HUDEP-2 (cell line): ENCODE measurements at regions not wholly inside any gene's neighbourhood (a gene's known extent, or its start where the extent isn't known, plus 50 kb on each side); places are given as distances from the start of the nearest gene placed in this dataset.
"Not testable (repeated sequence)": the region's sequence is repeated elsewhere in the genome, so short reads cannot be mapped to it uniquely, and the experiment has no call there.

Source experiments
- DNase-seq, 76 experiments: peaks; one replicate each; lab custom pipeline; 2025; ENCODE audit not compliant: unreplicated experiment in 76 of 76; lab: John Stamatoyannopoulos, UW

DNA sequence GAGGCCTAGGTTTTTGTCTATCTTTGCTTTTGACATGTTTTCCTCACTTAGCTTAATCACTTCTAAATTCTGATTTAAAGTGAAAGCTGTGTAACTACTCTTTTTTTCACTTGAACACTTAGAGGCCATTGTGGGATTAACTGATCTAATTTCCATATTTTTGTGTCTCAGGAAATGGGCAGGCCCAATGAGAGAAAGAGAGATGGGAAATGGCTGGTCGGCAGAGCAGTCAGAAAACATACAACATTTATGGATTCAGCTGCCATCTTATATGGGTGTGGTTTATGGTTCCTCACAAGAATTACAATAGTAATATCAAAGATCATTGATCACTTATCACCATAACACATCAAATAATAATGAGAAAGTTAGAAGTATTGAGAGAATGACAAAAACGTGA lies 320.8 kb downstream of the PTPRC start:
- no peak for DNase-seq

- not testable (repeated sequence) for DNase-seq
These were observed 325.0 kb downstream of the PTPRC start for GRCh38 chr1:198963796-198964195.

DNA sequence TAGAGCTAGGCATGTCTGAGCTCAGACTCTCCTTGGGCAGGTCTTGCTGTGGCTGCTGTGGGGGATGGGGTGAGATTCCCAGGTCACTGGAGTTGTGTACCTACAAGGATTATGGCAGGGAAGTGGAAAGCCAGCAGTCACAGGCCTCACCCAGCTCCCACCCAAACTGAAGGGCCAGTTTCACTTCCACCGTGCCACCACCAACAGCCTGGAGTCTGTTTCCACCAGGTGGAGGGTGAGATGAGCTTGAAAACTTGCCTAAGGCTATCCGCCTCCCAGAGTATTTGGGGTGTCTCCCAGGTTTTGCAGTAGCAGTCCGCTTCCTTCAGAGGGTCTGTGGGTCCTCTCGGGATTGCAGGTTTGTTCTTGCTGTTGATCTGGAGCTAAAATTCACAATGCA lies 327.7 kb downstream of the PTPRC start:
- DNase-seq, result no peak

- no peak for DNase-seq
These were observed 328.7 kb downstream of the PTPRC start for GRCh38 chr1:198967566-198967965.

DNA sequence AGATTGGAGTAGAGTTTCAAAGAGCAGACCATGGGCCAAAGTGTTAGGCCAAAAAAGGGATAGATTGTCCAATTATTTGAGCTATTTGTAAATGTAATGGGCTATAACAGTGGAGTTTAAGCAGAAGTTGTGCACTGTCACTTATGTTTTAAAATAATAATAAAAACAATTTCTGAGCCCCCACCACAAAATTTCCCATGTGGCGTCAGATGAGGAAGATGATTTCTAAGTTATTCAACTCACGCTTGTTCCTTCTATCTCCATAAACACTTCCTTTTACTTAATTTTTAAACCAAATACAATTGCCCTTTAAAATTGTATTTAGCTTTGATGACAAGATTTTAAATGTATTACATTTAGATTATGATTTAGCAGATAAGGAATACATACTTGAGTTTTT lies 330.0 kb downstream of the PTPRC start:
- no peak for DNase-seq

- DNase-seq, result no peak
These were observed 331.1 kb downstream of the PTPRC start for GRCh38 chr1:198969981-198970380.

DNA sequence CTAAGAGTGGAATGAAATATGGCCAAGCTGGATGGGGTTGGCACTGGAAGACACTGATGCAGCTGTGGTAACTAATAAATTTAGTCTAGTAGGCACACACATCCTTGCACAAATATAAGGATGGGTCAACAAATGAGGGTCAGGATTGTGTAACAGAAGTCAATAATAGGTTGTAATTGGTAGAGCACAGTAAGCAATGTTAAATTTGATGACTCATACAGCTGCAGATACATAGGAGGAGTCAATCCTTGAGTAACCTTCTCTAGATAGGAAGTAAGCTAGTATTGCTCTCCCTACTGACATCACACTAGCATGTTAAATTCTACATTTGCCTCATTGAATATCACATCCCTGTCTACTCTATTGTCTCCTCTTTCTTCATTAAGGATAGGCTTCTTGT lies 332.1 kb downstream of the PTPRC start:
- DNase-seq, result peak in 1 of 76 experiments; percentile 9

GRCh38 chr1:198977909-198978308 lies 339.1 kb downstream of the PTPRC start:
- no peak for DNase-seq

DNA sequence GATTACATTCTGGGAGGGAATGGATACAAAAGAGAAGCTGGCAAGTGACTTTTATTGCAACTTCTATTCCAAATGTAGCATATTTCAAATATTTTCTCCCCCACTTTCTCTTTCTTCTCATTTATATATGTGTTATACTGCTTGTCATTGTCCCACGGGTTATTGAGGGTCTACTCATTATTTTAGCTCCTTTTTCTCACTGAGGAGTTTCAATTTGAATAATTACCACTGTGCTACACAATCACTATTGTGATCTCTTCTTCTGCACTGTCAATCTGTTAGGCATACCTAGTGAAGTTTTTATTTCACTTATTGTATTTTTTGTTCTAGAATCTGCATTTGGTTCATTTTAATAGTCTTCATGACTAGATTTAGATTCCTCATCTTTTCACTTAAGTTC lies 339.7 kb downstream of the PTPRC start:
- no peak for DNase-seq

DNA sequence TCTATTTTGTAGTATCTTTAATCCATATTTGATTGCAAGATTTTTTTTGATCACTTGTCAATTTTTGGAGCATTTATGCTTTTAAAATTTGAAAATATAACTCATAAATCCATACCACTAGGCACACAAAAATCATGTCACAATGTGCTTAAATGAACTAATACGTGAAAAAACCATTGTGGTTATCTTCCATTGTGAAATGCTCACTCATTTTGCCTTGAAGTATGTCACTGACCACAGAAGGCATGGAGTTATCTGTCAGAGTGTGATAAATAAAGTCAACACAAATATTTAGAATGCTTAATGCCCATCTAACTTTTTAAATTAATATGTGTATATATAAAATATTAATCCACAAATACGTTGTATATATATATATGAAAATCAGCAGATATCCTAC lies 347.2 kb downstream of the PTPRC start:
- DNase-seq, result no peak

- no peak for DNase-seq
These were observed 347.6 kb downstream of the PTPRC start for GRCh38 chr1:198986442-198986841.

GRCh38 chr1:199002661-199003060 lies 363.8 kb downstream of the PTPRC start:
- DNase-seq, result no peak

GRCh38 chr1:199007423-199007822 lies 368.6 kb downstream of the PTPRC start:
- DNase-seq, result no peak

DNA sequence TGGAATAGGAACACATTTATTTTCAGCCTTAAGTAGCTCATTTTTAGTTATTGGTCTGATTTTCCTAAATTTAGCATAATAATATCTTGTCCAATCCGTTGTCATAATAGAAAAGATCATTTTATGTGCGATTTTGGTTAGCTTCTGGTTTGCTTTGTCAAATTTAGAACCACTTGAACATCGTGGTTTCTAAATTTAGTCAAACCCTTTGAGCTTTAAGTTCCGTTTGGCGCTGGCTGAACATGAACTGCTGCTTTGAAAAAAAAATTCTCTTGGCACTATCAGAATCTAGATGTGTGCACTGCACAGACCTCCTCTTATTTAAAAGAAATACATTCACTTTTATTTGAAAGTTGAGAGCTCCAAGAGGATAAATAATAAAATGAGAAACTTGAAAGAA lies 370.6 kb downstream of the PTPRC start:
- no peak for DNase-seq

DNA sequence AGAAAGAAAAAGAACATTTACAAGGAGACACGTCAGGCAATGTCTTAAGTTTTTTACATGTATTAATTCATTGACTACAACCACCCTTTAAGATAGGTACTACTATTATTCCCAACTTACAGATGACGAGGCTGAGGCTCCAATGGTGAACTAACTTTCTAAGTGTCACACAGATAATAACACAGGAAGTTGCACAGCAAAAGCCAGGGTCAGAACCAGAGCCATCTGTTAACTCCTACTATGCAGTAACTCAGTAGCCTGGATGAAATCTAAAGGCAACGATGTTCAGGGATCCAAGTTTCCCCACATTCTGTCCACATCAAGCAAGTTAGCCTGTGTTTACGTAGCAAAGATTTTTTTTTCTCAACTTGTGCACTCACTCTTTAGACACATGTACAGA lies 371.7 kb downstream of the PTPRC start:
- no peak for DNase-seq

GRCh38 chr1:199010933-199011332 lies 372.1 kb downstream of the PTPRC start:
- no peak for DNase-seq

DNA sequence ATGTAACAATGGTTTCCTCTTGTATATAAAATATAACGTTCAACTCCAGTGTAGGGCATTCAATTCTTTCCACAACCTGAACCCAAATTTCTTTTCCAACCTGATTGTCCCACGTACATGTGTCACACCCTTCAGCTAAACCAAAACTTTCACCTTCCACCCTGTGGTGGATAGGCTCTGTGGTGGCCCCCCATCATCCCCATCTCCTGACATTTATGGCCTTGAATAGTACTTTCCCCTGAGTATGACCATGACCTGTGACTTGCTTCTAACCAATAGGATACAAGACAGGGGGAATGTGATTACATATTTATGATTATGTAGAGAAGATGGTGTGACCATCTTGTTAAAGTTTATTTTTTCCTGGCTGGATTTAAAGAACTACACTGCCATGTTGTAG lies 377.0 kb downstream of the PTPRC start:
- DNase-seq, result no peak

GRCh38 chr1:199018471-199019135 lies 379.8 kb downstream of the PTPRC start:
- DNase-seq, result no peak

GRCh38 chr1:199020051-199020450 lies 381.2 kb downstream of the PTPRC start:
- no peak for DNase-seq

GRCh38 chr1:199020904-199021303 lies 382.1 kb downstream of the PTPRC start:
- no peak for DNase-seq

GRCh38 chr1:199029401-199029800 lies 390.6 kb downstream of the PTPRC start:
- no peak for DNase-seq

GRCh38 chr1:199029855-199030254 lies 391.0 kb downstream of the PTPRC start:
- no peak for DNase-seq

- not testable (repeated sequence) for DNase-seq
These were observed 391.7 kb downstream of the PTPRC start for GRCh38 chr1:199030541-199030940.
